ENCODE measurements at regions not wholly inside any gene's neighbourhood (a gene's known extent, or its start where the extent isn't known, plus 50 kb on each side); places are given as distances from the start of the nearest gene placed in this dataset.

- H3K4me1 Mint-ChIP-seq = no peaks in the 10 kb centered on the region
- no peaks in the 10 kb centered on the region for H4K20me1 ChIP-seq (ENCODE audit: insufficient read depth, low read length)
- no peaks in the 10 kb centered on the region for H3K36me3 ChIP-seq (replicated peaks in 1 of 2; ENCODE audit: control insufficient read depth in 1 of 2, insufficient read depth in 2 of 2, low read length in 2 of 2)
- intact Hi-C loops (cut with micrococcal nuclease) = no loop called here
- H3K9me3 ChIP-seq (replicated peaks in 1 of 2; ENCODE audit: control insufficient read depth in 1 of 2, insufficient read depth in 1 of 2, low read length in 2 of 2) = peaks cover 23 to 32% of the 10 kb centered on the region in 2 donors
- no peaks in the 10 kb centered on the region for H3K79me2 ChIP-seq (ENCODE audit: insufficient read depth, low read length)
- H3K4me3 Mint-ChIP-seq = no peak overlapping the region
- H3K4me3 ChIP-seq (replicated peaks in 1 of 3; ENCODE audit: low read depth in 2 of 3, low read length in 3 of 3) = no peak overlapping the region
- no peaks in the 10 kb centered on the region for H3K27me3 ChIP-seq (ENCODE audit: control insufficient read depth in 2 of 2, insufficient read depth in 2 of 2, low read length in 2 of 2)
- no peak overlapping the region for H3K4me2 ChIP-seq (replicated peaks; ENCODE audit: extremely low read depth, low read length, poor library complexity, severe bottlenecking)
- 100% methylated on average over 2 of the region's 3 CpGs for WGBS (ENCODE audit: insufficient coverage)
- no peak overlapping the region for H3K27ac Mint-ChIP-seq
- H3K4me1 ChIP-seq (ENCODE audit: control insufficient read depth in 1 of 2, insufficient read depth in 2 of 2, low read length in 2 of 2) = no peaks in the 10 kb centered on the region
- peaks cover 14 to 42% (median 24%) of the 10 kb centered on the region in 7 donors for H3K9me3 Mint-ChIP-seq
- no peak for DNase-seq
- no peaks in the 10 kb centered on the region for H3K27me3 Mint-ChIP-seq (ENCODE audit: low read depth in 3 of 3)
- TF ChIP-seq, protein P1, sequence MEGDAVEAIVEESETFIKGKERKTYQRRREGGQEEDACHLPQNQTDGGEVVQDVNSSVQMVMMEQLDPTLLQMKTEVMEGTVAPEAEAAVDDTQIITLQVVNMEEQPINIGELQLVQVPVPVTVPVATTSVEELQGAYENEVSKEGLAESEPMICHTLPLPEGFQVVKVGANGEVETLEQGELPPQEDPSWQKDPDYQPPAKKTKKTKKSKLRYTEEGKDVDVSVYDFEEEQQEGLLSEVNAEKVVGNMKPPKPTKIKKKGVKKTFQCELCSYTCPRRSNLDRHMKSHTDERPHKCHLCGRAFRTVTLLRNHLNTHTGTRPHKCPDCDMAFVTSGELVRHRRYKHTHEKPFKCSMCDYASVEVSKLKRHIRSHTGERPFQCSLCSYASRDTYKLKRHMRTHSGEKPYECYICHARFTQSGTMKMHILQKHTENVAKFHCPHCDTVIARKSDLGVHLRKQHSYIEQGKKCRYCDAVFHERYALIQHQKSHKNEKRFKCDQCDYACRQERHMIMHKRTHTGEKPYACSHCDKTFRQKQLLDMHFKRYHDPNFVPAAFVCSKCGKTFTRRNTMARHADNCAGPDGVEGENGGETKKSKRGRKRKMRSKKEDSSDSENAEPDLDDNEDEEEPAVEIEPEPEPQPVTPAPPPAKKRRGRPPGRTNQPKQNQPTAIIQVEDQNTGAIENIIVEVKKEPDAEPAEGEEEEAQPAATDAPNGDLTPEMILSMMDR (IDR thresholded peaks at IDR 0.05) = no peak
- no peak overlapping the region for H2AFZ ChIP-seq (ENCODE audit: insufficient read depth, low read depth, low read length, poor library complexity, severe bottlenecking)
- H3K9ac ChIP-seq (ENCODE audit: insufficient read depth, low read length, poor library complexity, severe bottlenecking) = no peak overlapping the region
- H3K36me3 Mint-ChIP-seq = no peaks in the 10 kb centered on the region
- H3K27ac ChIP-seq (ENCODE audit: low read depth in 1 of 2, low read length in 2 of 2) = no peak overlapping the region
Measured at GRCh38 chr13:40304391-40304790, 362.1 kb downstream of the FOXO1 start.

GRCh38 chr13:40306817-40307216 lies 359.6 kb downstream of the FOXO1 start:
- no peak overlapping the region for H3K27ac ChIP-seq (ENCODE audit: low read depth in 1 of 2, low read length in 2 of 2)
- H3K9ac ChIP-seq (ENCODE audit: insufficient read depth, low read length, poor library complexity, severe bottlenecking) = no peak overlapping the region
- no peaks in the 10 kb centered on the region for H3K4me1 ChIP-seq (ENCODE audit: control insufficient read depth in 1 of 2, insufficient read depth in 2 of 2, low read length in 2 of 2)
- H3K4me3 Mint-ChIP-seq = no peak overlapping the region
- no peak for DNase-seq
- no peak overlapping the region for H2AFZ ChIP-seq (ENCODE audit: insufficient read depth, low read depth, low read length, poor library complexity, severe bottlenecking)
- H3K79me2 ChIP-seq (ENCODE audit: insufficient read depth, low read length) = no peaks in the 10 kb centered on the region
- H3K27me3 ChIP-seq (ENCODE audit: control insufficient read depth in 2 of 2, insufficient read depth in 2 of 2, low read length in 2 of 2) = no peaks in the 10 kb centered on the region
- no peak overlapping the region for H3K4me3 ChIP-seq (replicated peaks in 1 of 3; ENCODE audit: low read depth in 2 of 3, low read length in 3 of 3)
- H3K27me3 Mint-ChIP-seq (ENCODE audit: low read depth in 3 of 3) = no peaks in the 10 kb centered on the region
- H3K36me3 ChIP-seq (replicated peaks in 1 of 2; ENCODE audit: control insufficient read depth in 1 of 2, insufficient read depth in 2 of 2, low read length in 2 of 2) = no peaks in the 10 kb centered on the region
- H3K9me3 ChIP-seq (replicated peaks in 1 of 2; ENCODE audit: control insufficient read depth in 1 of 2, insufficient read depth in 1 of 2, low read length in 2 of 2) = peaks cover 18 to 32% of the 10 kb centered on the region in 2 donors
- no peak overlapping the region for H3K4me2 ChIP-seq (replicated peaks; ENCODE audit: extremely low read depth, low read length, poor library complexity, severe bottlenecking)
- H3K4me1 Mint-ChIP-seq = no peaks in the 10 kb centered on the region
- H4K20me1 ChIP-seq (ENCODE audit: insufficient read depth, low read length) = no peaks in the 10 kb centered on the region
- intact Hi-C loops (cut with micrococcal nuclease) = no loop called here
- H3K27ac Mint-ChIP-seq = no peak overlapping the region
- peaks cover 13 to 32% (median 22%) of the 10 kb centered on the region in 7 donors for H3K9me3 Mint-ChIP-seq
- no peaks in the 10 kb centered on the region for H3K36me3 Mint-ChIP-seq
- TF ChIP-seq, protein P1 (IDR thresholded peaks at IDR 0.05) = no peak
- WGBS (ENCODE audit: insufficient coverage) = no CpG with 5 or more reads among the region's 2 CpGs
